ENCODE measurements at regions not wholly inside any gene's neighbourhood (a gene's known extent, or its start where the extent isn't known, plus 50 kb on each side); places are given as distances from the start of the nearest gene placed in this dataset.

- H3K4me3 ChIP-seq = no peak overlapping the region
- no peak for DNase-seq (ENCODE audit: low spot score)
- peaks cover 3% of the 10 kb centered on the region for H3K27me3 Mint-ChIP-seq (ENCODE audit: insufficient read depth, low read depth)
- no peaks in the 10 kb centered on the region for H3K27me3 ChIP-seq
- H3K36me3 Mint-ChIP-seq = no peaks in the 10 kb centered on the region
- H3K9ac ChIP-seq = no peak overlapping the region
- peaks cover 18% of the 10 kb centered on the region for H3K9me3 Mint-ChIP-seq
- H3K4me2 ChIP-seq = no peak overlapping the region
- no peak for TF ChIP-seq CTCF (IDR thresholded peaks at IDR 0.05)
- TF ChIP-seq EZH2 (IDR thresholded peaks at IDR 0.05) = no peak
- TF ChIP-seq EZH2phosphoT487 (IDR thresholded peaks at IDR 0.05) = no peak
- no peaks in the 10 kb centered on the region for H3K36me3 ChIP-seq
- H3K9me3 ChIP-seq (ENCODE audit: low read depth) = no peaks in the 10 kb centered on the region
- no peaks in the 10 kb centered on the region for H3F3A ChIP-seq (ENCODE audit: low read depth)
- H3K27ac ChIP-seq = no peak overlapping the region
- H2AFZ ChIP-seq (replicated peaks) = no peak overlapping the region
- no peaks in the 10 kb centered on the region for H3K79me2 ChIP-seq (ENCODE audit: low read depth)
- H3K27ac Mint-ChIP-seq = no peak overlapping the region
- H4K20me1 ChIP-seq (ENCODE audit: low read depth) = no peaks in the 10 kb centered on the region
- no peaks in the 10 kb centered on the region for H3K4me1 ChIP-seq
- no peak overlapping the region for H3K4me3 Mint-ChIP-seq
- no peaks in the 10 kb centered on the region for H3K4me1 Mint-ChIP-seq
Measured at GRCh38 chr1:193325771-193326170, 139.4 kb upstream of the B3GALT2 start.

GRCh38 chr1:193325042-193325441 lies 138.6 kb upstream of the B3GALT2 start:
- no peaks in the 10 kb centered on the region for H3K4me1 ChIP-seq
- H3K9ac ChIP-seq = no peak overlapping the region
- Mint-ChIP-seq H3K4me3 (no peak overlapping the region), H3K36me3 (no peaks in the 10 kb centered on the region), H3K4me1 (no peaks in the 10 kb centered on the region), H3K27me3 (ENCODE audit: insufficient read depth, low read depth) (peaks cover 3% of the 10 kb centered on the region), H3K9me3 (peaks cover 15% of the 10 kb centered on the region), H3K27ac (no peak overlapping the region)
- no peaks in the 10 kb centered on the region for H3K36me3 ChIP-seq
- no peaks in the 10 kb centered on the region for H3K9me3 ChIP-seq (ENCODE audit: low read depth)
- DNase-seq (ENCODE audit: low spot score) = no peak
- no peaks in the 10 kb centered on the region for H4K20me1 ChIP-seq (ENCODE audit: low read depth)
- H3K27me3 ChIP-seq = no peaks in the 10 kb centered on the region
- TF ChIP-seq CTCF (IDR thresholded peaks at IDR 0.05) = no peak
- TF ChIP-seq EZH2phosphoT487 (IDR thresholded peaks at IDR 0.05) = no peak
- TF ChIP-seq EZH2 (IDR thresholded peaks at IDR 0.05) = no peak
- H3K4me3 ChIP-seq = no peak overlapping the region
- no peaks in the 10 kb centered on the region for H3F3A ChIP-seq (ENCODE audit: low read depth)
- H3K4me2 ChIP-seq = no peak overlapping the region
- no peaks in the 10 kb centered on the region for H3K79me2 ChIP-seq (ENCODE audit: low read depth)
- no peak overlapping the region for H3K27ac ChIP-seq
- H2AFZ ChIP-seq (replicated peaks) = no peak overlapping the region

GRCh38 chr1:193322211-193322610 lies 135.8 kb upstream of the B3GALT2 start:
- Histone ChIP-seq H4K20me1 (ENCODE audit: low read depth) (no peaks in the 10 kb centered on the region), H3K9ac (no peak overlapping the region), H3K4me1 (no peaks in the 10 kb centered on the region), H3K36me3 (no peaks in the 10 kb centered on the region), H3K9me3 (ENCODE audit: low read depth) (no peaks in the 10 kb centered on the region), H3K4me2 (no peak overlapping the region), H3F3A (ENCODE audit: low read depth) (no peaks in the 10 kb centered on the region), H3K4me3 (no peak overlapping the region), H3K27me3 (no peaks in the 10 kb centered on the region), H2AFZ (replicated peaks) (no peak overlapping the region), H3K27ac (no peak overlapping the region), H3K79me2 (ENCODE audit: low read depth) (no peaks in the 10 kb centered on the region)
- Mint-ChIP-seq H3K4me3 (no peak overlapping the region), H3K4me1 (no peaks in the 10 kb centered on the region), H3K36me3 (no peaks in the 10 kb centered on the region), H3K27ac (no peak overlapping the region), H3K9me3 (peaks cover 8% of the 10 kb centered on the region), H3K27me3 (ENCODE audit: insufficient read depth, low read depth) (no peaks in the 10 kb centered on the region)
- no peak for DNase-seq (ENCODE audit: low spot score)
- no peak for TF ChIP-seq CTCF (IDR thresholded peaks at IDR 0.05)
- no peak for TF ChIP-seq EZH2phosphoT487 (IDR thresholded peaks at IDR 0.05)
- no peak for TF ChIP-seq EZH2 (IDR thresholded peaks at IDR 0.05)

All from neural progenitor cell (in vitro differentiated cells).